ENCODE measurements at regions not wholly inside any gene's neighbourhood (a gene's known extent, or its start where the extent isn't known, plus 50 kb on each side); places are given as distances from the start of the nearest gene placed in this dataset.
"Not testable (repeated sequence)": the region's sequence is repeated elsewhere in the genome, so short reads cannot be mapped to it uniquely, and the experiment has no call there.

DNA sequence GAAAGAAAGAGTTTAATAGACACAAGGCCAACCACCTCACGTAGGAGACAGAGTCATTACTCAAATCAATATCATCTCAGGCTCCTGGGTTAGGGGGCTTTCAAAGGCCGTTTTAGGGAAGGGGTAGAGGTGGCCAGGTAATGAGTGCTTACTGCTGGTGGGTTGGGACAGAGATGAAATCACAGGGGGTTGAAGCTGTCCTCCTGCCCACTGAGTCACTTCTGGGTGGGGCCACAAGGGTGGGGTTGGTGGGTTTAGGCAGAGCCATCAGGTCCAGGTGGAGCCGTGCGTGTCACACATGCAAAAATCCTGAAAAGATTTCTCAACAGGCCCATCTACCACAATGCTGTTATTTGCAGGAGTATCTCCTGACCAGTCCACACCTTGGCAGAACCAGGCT is 167.0 kb upstream of the EXOC2 start:
- no peaks in the 10 kb centered on the region for H3K36me3 ChIP-seq (replicated peaks)
- DNase-seq = no peak

DNA sequence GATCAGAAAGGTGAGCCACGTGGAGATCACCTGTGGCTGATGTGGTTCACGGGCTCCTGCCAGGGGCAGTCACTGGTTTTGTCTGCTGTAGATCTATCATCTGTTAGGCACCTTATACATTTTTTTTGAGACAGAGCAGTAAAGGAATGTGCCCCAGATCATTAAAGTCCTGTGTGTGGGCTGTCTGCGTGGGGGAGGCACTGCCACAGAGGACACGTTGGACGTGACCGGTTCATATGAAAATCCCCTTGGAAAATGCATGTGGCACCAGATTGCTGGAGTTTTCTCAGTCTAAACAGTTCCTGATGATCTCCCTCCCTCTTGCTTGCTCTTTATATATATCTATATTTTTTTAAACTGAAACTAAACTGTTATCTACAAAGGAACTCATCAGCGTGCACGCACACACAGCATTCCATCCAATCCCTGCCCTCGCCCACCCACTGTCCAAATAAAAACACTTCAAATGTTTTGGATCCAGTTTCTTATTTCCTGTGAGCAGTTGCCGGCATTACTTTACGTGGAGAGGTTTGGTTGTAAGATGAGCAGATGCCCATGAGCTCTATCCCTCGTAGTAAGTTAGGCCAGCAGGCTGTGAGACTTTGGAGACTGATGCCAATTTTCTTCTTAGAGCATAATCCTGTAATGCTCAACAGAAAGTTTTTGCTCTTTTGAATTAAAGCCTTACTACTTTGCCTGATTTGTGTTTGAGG is 161.6 kb upstream of the EXOC2 start:
- Histone ChIP-seq H3K27me3 (replicated peaks) (no peaks in the 10 kb centered on the region), H3K4me3 (ENCODE audit: low read depth, low read length) (peak overlapping the region; percentile 9), H3K36me3 (replicated peaks) (no peaks in the 10 kb centered on the region), H3K27ac (no peak overlapping the region)
- in situ Hi-C loops (cut with HindIII; ENCODE audit: low pct_ligation_motif_present, low sequenced_read_pairs) = no loop called here
- DNase-seq = peak; percentile 55
- TF ChIP-seq, protein P1, sequence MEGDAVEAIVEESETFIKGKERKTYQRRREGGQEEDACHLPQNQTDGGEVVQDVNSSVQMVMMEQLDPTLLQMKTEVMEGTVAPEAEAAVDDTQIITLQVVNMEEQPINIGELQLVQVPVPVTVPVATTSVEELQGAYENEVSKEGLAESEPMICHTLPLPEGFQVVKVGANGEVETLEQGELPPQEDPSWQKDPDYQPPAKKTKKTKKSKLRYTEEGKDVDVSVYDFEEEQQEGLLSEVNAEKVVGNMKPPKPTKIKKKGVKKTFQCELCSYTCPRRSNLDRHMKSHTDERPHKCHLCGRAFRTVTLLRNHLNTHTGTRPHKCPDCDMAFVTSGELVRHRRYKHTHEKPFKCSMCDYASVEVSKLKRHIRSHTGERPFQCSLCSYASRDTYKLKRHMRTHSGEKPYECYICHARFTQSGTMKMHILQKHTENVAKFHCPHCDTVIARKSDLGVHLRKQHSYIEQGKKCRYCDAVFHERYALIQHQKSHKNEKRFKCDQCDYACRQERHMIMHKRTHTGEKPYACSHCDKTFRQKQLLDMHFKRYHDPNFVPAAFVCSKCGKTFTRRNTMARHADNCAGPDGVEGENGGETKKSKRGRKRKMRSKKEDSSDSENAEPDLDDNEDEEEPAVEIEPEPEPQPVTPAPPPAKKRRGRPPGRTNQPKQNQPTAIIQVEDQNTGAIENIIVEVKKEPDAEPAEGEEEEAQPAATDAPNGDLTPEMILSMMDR (IDR thresholded peaks at IDR 0.05; ENCODE audit: low read depth, low read length, missing control alignments) = no peak

More for the DNA sequence above, 167.0 kb upstream of the EXOC2 start:
- TF ChIP-seq, protein P1 (IDR thresholded peaks at IDR 0.05; ENCODE audit: low read depth, low read length, missing control alignments) = no peak
- Histone ChIP-seq H3K4me3 (ENCODE audit: low read depth, low read length) (no peak overlapping the region), H3K27me3 (replicated peaks) (no peaks in the 10 kb centered on the region), H3K27ac (no peak overlapping the region)
- in situ Hi-C loops (cut with HindIII; ENCODE audit: low pct_ligation_motif_present, low sequenced_read_pairs) = no loop called here

DNA sequence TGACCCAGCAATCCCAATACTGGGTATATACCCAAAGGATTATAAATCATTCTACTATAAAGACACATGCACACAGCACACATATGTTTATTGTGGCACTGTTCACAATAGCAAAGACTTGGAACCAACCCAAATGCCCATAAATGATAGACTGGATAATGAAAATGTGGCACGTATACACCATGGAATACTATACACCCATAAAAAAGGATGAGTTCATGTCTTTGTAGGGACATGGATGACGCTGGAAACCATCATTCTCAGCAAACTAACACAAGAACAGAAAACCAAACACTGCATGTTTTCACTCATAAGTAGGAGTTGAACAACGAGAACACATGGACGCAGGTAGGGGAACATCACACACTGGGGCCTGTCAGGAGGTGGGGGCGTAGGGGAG is 159.3 kb upstream of the EXOC2 start:
- H3K4me3 ChIP-seq (ENCODE audit: low read depth, low read length); DNase-seq; H3K27ac ChIP-seq; in situ Hi-C loops (cut with HindIII; ENCODE audit: low pct_ligation_motif_present, low sequenced_read_pairs); H3K27me3 ChIP-seq (replicated peaks); H3K36me3 ChIP-seq (replicated peaks): not testable (repeated sequence)

DNA sequence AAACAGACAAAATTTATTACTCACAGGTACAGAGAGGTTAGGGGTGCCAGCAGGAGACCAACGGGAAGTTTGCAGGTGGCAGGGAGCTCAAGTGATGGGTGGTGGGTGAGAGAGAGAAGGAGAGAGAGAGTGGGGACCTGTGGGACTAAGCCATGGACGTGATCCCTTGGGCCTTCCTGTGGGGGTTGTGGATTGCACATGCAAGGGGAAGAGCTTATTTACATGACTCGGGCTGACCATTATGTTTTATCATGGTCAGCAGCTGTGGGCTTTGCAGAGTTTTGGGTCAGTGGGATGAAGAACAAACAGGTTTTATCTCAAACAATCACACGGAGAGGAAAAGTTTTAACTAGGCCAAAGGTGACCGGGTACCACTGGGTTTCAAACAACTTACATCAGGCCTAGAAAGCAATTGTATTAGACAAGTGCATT is 156.2 kb upstream of the EXOC2 start:
- Histone ChIP-seq H3K27ac (no peak overlapping the region), H3K36me3 (replicated peaks) (no peaks in the 10 kb centered on the region), H3K4me3 (ENCODE audit: low read depth, low read length) (no peak overlapping the region), H3K27me3 (replicated peaks) (no peaks in the 10 kb centered on the region)
- in situ Hi-C loops (cut with HindIII; ENCODE audit: low pct_ligation_motif_present, low sequenced_read_pairs) = no loop called here
- TF ChIP-seq, protein P1 (IDR thresholded peaks at IDR 0.05; ENCODE audit: low read depth, low read length, missing control alignments) = no peak
- DNase-seq = no peak

DNA sequence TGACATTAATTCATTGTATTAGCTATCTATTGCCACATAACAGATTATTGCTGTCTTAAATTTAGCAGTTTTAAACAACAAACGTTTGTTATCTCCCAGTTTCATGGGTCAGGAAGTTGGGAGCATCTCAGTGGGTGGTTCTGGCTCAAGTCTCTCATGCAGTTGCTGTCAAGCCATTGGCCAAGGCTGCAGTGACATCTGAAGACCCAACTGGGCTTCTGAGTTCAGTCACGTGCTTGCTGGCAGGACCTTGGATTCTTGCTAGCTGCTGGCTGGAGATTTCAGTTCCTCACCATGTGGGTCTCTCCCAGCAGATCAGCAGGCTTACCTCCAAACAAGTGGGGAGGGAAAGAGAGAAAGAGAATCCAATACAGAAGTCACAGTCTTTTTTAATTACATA is 152.6 kb upstream of the EXOC2 start:
- TF ChIP-seq, protein P1 (IDR thresholded peaks at IDR 0.05; ENCODE audit: low read depth, low read length, missing control alignments) = no peak

DNA sequence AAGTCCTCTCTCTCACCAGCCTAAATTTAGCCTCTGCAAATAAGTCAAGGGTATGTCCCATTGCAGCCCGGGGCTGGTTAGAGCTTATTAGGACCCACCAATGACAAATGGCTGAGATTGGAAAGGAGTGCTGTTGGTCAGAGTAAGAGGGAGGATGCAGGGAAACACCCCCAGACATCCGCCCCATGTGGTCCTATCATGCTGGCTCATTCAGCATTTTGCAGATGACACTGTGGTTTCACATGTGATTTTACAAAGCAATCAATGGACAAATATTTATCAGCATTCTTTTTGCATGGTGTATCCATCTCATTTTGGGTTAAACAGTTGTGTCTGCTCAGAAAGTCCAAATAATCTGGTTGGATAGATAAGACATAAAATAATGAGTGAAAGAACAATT is 152.2 kb upstream of the EXOC2 start:
- Histone ChIP-seq H3K36me3 (replicated peaks) (no peaks in the 10 kb centered on the region), H3K27ac (no peak overlapping the region), H3K27me3 (replicated peaks) (no peaks in the 10 kb centered on the region), H3K4me3 (ENCODE audit: low read depth, low read length) (no peak overlapping the region)
- in situ Hi-C loops (cut with HindIII; ENCODE audit: low pct_ligation_motif_present, low sequenced_read_pairs) = no loop called here
- DNase-seq = no peak
- TF ChIP-seq, protein P1 (IDR thresholded peaks at IDR 0.05; ENCODE audit: low read depth, low read length, missing control alignments) = no peak

More for the DNA sequence above, 152.6 kb upstream of the EXOC2 start:
- DNase-seq = no peak
- Histone ChIP-seq H3K27ac (no peak overlapping the region), H3K27me3 (replicated peaks) (no peaks in the 10 kb centered on the region), H3K4me3 (ENCODE audit: low read depth, low read length) (no peak overlapping the region), H3K36me3 (replicated peaks) (no peaks in the 10 kb centered on the region)
- in situ Hi-C loops (cut with HindIII; ENCODE audit: low pct_ligation_motif_present, low sequenced_read_pairs) = no loop called here
